GM18861 (cell line): ENCODE measurements at regions not wholly inside any gene's neighbourhood (a gene's known extent, or its start where the extent isn't known, plus 50 kb on each side); places are given as distances from the start of the nearest gene placed in this dataset.

Experiments
- ATAC-seq: cut with Tn5 transposase; IDR thresholded peaks from one replicate; pipeline ENCODE4 v1.9.1; 2021; ENCODE audit not compliant: unreplicated experiment

GRCh38 chr1:216926720-216927510 is 203.7 kb upstream of the ESRRG start:
- ATAC-seq = no peak

- ATAC-seq = no peak
Measured at GRCh38 chr1:216925962-216926625, 202.9 kb upstream of the ESRRG start.

GRCh38 chr1:216924732-216925131 is 201.5 kb upstream of the ESRRG start:
- ATAC-seq = no peak

- no peak for ATAC-seq
Measured at GRCh38 chr1:216923601-216924000, 200.4 kb upstream of the ESRRG start.

- ATAC-seq = no peak
Measured at GRCh38 chr1:216922406-216922805, 199.2 kb upstream of the ESRRG start.

- no peak for ATAC-seq
Measured at GRCh38 chr1:216921866-216922265, 198.6 kb upstream of the ESRRG start.

- ATAC-seq = no peak
Measured at GRCh38 chr1:216919060-216919970, 196.1 kb upstream of the ESRRG start.

GRCh38 chr1:216916890-216917438 is 193.7 kb upstream of the ESRRG start:
- ATAC-seq = no peak

- no peak for ATAC-seq
Measured at GRCh38 chr1:216914974-216915373, 191.7 kb upstream of the ESRRG start.

- ATAC-seq = no peak
Measured at GRCh38 chr1:216913976-216914375, 190.7 kb upstream of the ESRRG start.

GRCh38 chr1:216910081-216910840 is 187.0 kb upstream of the ESRRG start:
- ATAC-seq = no peak

GRCh38 chr1:216908126-216908525 is 184.9 kb upstream of the ESRRG start:
- ATAC-seq = no peak

GRCh38 chr1:216907100-216907499 is 183.9 kb upstream of the ESRRG start:
- ATAC-seq = no peak

- no peak for ATAC-seq
Measured at GRCh38 chr1:216905781-216906180, 182.6 kb upstream of the ESRRG start.

- ATAC-seq = no peak
Measured at GRCh38 chr1:216905137-216905536, 181.9 kb upstream of the ESRRG start.

GRCh38 chr1:216904471-216904870 is 181.2 kb upstream of the ESRRG start:
- no peak for ATAC-seq

GRCh38 chr1:216903382-216903740 is 180.1 kb upstream of the ESRRG start:
- no peak for ATAC-seq

- ATAC-seq = no peak
Measured at GRCh38 chr1:216902669-216903381, 179.6 kb upstream of the ESRRG start.

- ATAC-seq = no peak
Measured at GRCh38 chr1:216900116-216900620, 176.9 kb upstream of the ESRRG start.

- ATAC-seq = no peak
Measured at GRCh38 chr1:216898801-216899200, 175.6 kb upstream of the ESRRG start.
